HG03520 (cell line): ENCODE measurements at regions not wholly inside any gene's neighbourhood (a gene's known extent, or its start where the extent isn't known, plus 50 kb on each side); places are given as distances from the start of the nearest gene placed in this dataset.

Experiments
- ATAC-seq: cut with Tn5 transposase; IDR thresholded peaks from one replicate; pipeline ENCODE4 v1.9.1; 2021; ENCODE audit warnings: mild to moderate bottlenecking, moderate library complexity; ENCODE audit not compliant: unreplicated experiment

DNA sequence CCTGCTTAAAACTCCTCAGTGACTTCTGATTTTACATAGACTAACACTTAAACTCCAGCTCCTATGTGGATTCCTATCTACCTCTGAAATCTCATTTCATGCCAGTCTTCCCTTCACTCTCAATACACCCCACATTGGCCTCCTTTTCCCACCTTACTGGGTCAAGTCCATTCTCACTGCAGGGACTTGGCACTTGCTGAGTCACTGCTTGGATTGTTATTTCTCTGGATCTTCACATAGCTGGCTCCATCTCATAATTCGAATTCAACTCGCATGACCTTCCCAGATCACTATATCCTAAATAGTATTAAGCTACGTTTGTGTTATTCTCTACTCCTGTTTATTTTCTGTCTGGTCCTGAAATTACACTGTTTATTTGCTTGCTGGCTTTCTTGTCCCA, 59.6 kb upstream of the FRMD4B start:
- no peak for ATAC-seq

DNA sequence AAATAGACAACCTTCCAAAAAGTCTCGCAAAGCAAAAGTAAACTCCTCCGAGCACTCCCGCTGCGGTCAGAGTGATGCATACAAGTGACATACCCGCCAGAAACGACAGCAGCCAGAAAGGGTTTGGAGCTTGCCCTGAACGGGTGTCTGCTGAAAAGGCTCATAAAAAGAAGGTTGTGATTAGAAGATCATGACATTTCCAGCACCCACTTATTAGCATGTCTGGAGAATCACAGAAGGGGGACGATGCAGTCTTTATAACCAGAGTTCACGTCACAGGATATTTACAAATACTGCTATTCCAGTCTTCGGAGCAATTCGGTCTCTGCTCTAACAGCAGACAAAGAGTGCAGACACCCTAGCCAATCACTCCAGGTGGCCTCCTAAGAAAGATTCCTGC, 59.1 kb upstream of the FRMD4B start:
- no peak for ATAC-seq

DNA sequence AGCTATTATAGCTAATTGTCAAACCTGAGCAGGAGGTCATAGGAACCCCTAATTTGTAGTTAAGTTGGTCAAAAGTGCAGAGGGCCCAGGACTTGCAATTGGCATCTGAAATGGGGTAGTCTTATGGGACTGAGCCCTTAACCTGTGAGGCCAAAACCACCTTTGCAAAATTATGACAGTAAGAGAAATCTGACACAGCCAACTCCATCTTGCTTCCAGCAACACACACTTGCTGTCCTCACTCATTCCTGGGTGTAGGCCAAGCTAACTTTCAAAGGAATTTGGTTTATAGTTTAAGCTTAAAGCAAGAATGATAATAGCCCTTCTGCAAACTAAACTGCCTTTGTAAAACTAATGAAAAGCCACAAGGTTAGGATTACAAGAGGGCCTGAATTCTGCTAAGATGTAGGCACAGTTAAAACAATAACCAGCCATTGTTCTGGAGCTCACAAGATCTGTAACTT, 57.6 kb upstream of the FRMD4B start:
- no peak for ATAC-seq

DNA sequence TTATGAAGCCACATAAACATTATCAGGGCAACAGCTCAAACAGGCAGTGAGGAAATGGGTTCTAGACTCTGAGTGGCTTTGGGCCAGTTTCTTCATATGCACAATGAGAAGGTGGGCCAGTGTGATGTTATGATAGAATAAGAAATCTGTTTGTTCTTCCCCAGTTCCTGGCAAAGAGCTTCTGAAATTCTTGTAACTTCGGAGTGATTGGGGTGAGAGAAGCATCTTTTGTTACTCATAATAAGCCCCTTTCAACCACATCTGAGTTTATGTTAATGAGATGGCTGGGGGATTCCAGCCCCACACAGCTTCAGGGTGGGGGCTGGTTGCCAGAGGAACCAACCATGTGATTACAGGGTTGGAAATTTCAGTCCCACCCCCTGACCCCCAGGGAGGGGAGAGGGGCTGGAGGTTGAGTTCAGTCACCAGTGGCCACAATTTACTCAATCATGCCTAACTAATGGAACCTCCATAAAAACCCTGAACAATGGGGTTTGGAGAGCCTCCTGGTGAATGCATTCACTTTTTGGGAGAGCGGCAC, 57.0 kb upstream of the FRMD4B start:
- ATAC-seq, result no peak

DNA sequence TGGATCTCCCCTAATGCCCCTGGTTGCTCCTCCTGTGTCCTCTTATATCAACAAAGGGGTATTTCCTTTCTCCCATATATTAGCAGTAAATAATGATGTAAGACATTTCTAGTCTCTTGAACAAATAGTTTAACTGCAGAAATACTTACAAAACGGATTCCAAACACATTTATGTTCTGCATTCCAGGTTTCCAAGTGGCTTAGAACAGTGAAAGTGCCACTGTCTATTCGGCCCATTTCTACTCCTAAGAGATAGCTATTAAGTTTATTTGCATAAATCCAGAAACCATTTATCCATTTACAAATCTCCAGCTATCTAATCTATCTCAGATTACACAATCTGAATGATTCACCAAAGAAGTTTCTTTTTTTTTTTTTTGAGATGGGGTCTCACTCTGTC, 55.8 kb upstream of the FRMD4B start:
- no peak for ATAC-seq

DNA sequence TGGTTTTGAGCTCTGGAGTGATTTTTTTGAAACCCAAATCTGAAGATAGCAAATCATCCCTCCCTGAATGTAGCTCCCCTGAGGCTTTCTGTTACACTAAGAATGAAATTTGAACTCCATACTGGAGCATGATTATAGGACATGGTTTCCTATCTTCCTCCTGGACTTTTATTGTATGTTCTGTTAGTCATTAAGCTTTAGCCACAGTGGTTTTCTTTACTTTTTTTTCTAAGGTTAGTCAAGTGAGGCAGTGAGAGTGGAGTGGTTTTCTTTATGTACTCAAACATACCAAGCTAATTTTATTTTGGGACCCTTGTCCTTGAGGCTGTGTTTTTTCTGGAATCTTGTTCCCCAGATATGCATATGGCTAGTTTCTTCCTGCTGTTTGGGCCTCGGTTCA, 55.2 kb upstream of the FRMD4B start:
- ATAC-seq, result no peak

DNA sequence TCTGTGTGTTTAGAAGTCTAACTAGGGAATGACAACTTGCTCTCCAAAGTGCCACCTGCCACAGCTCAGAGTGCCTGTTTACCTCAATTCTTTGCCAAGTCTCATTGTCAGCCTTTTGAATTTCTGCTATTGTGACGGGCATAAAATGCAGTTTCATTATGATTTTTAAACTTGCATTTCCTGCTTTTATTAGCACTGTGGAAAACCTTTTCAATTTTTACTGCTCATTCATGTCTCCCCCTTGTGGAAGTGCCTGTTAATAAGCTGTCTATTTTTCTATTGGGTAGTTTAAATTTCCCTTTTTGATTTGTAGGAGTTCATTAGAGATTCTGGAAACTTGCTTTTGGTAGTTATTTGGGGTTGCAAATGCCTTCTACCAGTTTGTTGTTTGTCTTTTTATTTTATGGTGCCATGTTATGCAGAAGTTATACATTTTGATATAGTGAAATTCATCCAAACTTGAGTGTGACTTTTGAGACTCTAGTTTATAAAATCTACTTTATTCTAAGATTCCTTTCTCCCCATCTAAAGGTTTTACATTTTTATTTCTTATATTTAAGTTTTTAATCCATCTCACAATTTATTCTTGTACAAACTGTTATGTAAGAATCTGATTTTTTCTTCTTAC, 53.9 kb upstream of the FRMD4B start:
- no peak for ATAC-seq

DNA sequence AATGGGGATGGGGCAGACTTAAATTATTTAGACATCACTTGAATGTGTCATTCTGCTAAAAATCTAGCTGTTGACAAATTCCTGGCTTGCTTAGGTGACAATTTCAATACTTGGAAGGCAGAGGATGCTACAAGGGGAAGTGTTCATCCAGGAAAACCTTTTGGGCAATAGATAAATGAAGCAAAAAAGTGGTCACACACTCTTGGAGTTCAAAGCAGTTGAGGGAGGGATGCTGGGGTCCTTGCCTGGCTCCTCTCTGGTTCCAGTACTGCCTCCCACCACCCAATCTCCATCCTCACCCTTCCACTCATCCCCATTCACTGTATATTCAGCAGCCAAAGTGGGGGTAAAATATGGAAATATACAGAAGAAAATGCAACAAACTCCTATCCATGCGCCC, 52.6 kb upstream of the FRMD4B start:
- no peak for ATAC-seq

DNA sequence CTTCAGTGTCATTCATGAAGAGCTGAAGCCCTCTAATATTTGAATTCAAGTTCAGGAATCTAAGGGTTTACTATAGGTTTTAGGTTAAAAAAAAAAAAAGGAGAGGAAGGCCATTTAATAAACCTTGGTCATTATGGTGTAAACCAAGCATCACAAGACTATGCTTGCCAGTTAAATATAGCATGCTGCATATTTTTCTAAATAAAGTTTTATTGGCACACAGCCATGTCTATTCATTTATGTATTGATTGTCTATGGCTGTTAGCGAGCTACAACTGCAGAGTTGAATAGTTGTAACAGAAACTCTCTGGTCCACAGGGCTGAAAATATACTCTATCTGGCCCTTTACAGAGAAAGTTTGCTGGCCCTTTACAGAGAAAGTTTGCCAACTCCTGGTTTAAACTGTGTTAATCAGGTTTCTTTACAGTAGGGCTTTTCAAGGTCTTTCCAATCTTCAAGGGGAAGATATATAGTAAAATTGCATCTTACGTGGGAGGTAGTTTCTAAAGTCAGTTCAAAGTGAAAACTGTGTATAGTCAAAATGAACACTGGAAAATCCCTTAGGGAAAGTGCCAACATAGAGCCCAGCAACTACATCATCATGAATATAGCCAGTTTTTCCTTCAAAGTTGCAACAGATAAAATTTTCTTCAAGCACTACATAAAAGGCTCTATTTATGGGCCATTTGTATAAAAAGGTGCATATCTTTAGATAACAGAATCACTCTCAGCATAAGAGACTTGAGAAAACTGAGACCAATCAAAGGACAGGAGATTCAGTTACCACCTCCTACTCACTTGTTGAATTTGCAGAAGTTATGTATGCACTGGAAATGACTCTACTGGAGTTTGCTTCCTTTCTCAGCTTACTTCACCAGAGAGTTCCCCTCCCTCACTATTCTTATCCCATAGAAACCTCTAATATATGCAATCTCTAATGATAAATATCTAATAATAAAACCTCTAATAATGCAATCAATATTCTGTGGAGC, 49.7 kb upstream of the FRMD4B start:
- ATAC-seq, result peak; percentile 66
